AG20443 (cell line): ENCODE measurements at regions not wholly inside any gene's neighbourhood (a gene's known extent, or its start where the extent isn't known, plus 50 kb on each side); places are given as distances from the start of the nearest gene placed in this dataset.
"Not testable (repeated sequence)": the region's sequence is repeated elsewhere in the genome, so short reads cannot be mapped to it uniquely, and the experiment has no call there.

Experiments used
- DNase-seq: peaks from one replicate; pipeline ENCODE4 v3.0.0; 2012; ENCODE audit warnings: low spot score, mixed read lengths

DNA sequence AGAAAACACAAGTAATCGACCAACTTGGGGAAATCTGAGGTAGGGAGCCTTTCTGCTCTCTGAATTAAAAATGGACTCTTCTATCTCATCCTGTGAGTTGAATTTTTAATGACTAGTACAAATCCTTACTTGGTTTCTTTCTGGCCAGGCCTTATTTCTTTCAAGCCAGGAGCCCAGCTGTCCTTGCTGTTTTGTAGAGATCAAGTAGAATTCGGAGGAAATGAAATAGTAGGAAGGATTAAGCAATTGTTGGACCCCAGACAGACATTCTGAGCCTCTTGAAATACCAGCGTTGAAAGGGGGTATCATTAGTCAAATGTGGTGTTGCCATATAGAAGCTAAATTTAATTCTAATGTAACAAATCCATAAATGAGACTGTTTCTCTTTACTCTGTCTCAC lies 53.7 kb upstream of the SMIM15 start:
- no peak for DNase-seq

GRCh38 chr5:61216741-61217140 lies 54.5 kb upstream of the SMIM15 start:
- DNase-seq, result no peak

DNA sequence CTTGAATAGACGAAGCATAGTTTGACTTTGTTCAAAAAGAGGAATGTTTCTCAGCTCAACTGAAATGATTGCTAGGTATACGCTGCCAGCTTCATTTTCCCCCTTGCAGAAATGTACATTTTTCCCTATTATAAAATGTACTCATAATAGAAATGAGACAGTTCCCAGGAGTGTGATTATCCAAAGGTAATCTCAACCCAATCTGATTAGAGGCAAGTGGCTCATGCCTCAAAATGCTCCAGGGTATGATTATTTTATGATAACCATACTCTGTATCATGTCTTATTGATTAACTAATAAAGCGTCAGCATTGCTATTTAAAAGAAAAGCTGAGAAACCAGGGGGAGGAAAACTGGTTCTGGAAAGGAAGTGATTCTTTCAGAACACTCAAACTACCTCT lies 54.9 kb upstream of the SMIM15 start:
- no peak for DNase-seq

DNA sequence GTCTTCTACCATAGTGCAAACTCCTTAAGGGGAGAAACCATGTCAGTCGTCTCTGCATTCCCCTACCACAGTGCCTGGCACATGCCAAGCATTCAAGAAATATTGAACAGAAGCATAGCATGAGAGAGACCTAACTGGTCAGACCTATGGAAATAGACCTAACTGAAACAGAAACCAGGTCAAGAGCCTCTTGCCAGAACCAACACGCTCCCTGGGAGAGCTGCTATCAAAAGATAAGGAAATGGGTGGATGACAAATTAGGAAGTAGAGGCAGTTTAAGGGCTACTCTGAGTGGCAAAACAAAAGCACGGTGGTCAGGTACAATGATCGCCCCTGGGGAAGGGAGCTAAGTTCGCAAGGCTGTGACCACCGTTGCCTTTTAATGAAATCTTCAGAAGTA lies 66.0 kb upstream of the SMIM15 start:
- no peak for DNase-seq

DNA sequence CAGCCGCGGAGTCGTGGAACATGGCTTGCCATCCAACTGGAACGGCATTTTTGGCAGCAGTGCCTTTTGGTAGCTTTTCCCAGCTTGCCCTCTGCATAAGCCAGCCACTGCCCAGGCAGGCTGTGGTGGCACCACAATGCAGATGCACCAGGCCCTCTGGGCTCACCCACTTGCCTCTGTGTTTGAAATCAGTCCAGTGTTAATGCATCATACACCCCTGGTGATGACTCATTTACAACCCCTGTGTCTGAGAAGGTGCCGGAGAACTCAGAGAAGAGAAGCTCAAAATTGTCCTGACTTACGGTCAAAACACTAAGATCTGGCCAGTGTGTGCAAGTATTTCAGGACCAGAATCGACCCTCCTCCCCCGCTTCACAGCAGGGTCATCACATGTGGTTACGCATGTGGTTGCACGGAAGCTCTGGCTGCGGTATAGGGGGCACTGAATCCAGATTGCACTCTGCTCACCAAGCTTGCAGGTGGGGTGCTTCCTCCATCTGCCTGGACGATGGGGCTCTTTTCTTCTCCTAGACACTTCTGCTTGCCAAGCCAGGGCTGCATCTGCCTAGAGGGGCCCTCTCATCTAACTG lies 66.5 kb upstream of the SMIM15 start:
- DNase-seq, result peak; percentile 24

GRCh38 chr5:61229416-61229815 lies 67.1 kb upstream of the SMIM15 start:
- DNase-seq, result no peak

DNA sequence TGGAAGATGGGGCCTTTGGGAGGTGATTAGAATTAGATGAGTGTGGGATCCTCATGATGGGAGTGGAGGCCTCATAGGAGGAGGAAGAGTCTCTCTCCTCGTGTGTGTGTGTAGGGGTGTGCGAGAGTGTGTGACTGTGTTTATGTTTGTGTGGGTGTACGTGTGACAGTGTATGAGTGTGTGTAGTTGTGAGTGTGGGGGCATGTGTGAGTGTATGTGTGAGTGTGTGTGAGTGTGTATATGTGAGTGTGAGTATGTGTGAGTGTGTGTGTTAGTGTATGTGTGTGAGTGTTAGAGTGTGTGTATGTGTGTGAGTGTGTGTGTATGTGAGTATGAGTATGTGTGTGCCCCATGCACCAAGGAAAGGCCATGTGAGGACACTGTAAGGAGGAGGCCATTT lies 68.2 kb upstream of the SMIM15 start:
- DNase-seq, result no peak

DNA sequence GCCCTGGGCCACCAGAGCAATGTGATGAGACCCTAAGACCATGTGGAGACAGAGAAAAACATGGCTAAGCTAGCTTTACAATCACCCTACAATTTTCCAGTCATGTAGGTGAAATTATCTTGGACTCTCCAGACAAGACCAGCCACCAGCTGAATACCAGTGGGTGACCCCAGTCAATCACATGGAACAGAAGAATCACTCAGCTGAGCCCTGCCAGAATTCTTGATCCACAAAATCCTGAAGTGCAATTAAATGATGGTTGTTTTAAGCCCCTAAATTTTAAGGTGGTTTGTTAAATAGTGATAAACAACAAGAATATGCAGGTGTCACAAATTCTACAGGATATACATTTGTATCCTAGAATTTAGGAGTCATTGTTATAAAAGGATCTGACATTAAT lies 69.5 kb upstream of the SMIM15 start:
- DNase-seq, result no peak

DNA sequence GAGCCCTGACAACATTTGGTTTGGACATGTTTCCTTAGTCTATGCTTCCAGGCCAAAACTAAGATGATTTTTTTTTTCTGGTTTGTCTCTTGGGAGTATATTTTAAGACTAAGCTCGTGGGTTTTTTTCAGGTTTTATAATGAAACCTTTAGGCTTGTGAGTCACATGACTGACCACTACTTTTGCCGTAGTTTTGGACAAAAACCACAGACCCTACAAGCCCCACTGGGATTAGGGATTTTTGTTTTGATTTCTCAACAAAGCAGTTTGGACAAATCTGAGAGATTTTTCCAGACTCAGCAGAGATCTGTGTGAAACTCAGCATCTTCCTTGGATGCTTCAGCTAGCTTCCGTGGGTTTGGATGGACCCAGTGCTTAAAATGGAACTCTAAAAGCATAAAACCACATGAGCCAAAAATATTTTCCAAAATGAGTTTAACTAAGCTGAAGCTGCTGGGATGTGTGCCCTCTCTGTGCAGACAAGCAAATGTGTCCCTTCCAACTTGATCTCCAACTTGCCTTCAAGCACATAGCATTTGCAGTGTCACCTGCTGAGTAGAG lies 70.3 kb upstream of the SMIM15 start:
- DNase-seq, result no peak

- DNase-seq, result no peak
Observed at GRCh38 chr5:61234019-61234418, 71.8 kb upstream of the SMIM15 start.

DNA sequence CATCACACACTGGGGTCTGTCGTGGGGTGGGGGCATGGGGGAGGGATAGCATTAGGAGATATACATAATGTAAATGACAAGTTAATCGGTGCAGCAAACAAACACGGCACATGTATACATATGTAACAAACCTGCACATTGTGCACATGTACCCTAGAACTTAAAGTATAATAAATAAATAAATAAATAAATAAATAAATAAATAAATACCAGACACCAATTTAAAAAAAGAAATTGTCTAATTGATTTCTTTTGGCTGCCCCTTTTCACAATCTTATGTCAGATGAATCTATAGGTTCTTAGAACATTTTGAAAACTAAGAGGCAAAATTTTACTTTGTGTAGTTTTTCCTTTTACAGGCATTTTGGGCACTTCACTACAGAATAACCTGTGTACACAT lies 74.4 kb upstream of the SMIM15 start:
- DNase-seq, result not testable (repeated sequence)

- no peak for DNase-seq
Observed at GRCh38 chr5:61245486-61245885, 83.2 kb upstream of the SMIM15 start.

- no peak for DNase-seq
Observed at GRCh38 chr5:61245936-61246335, 83.7 kb upstream of the SMIM15 start.

DNA sequence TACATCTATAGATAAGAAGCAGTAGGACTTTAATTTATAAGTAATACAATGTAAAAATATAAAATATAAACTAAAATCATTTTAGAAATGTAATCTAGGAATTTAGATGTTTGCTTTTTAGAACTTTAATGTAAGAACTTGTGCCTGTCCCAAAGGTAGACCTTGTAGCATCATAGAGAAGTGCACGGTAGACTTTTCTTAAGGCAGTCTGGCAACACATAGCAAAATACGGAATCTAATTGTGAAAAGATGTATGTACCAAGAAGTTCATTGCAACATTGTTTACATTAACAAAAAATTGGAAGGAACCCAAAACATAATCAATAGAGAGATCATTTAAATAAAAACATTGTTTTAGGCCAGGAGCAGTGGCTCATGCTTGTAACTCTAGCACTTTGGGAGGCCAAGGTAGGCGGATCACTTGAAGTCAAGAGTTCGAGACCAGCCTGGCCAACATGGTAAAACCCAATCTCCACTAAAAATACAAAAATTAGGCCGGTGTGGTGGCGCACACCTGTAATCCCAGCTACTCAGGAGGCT lies 84.6 kb upstream of the SMIM15 start:
- DNase-seq, result no peak

- no peak for DNase-seq
Observed at GRCh38 chr5:61251874-61252642, 80.0 kb upstream of the ZSWIM6 start.

DNA sequence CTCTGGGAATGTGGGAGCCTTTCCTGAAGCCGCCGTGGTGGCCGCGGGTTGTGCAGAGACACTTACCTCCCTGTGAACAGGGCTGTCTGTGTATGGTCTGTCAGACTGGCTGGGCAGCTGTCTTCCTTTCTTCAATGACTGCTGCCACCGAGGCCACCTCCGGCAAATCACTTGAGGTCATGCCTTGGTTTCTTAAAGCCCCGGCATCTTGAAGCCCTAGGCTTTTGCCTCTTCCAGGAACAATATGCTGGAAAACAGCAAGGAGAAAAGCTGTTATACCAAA lies 79.5 kb upstream of the ZSWIM6 start:
- DNase-seq, result no peak

DNA sequence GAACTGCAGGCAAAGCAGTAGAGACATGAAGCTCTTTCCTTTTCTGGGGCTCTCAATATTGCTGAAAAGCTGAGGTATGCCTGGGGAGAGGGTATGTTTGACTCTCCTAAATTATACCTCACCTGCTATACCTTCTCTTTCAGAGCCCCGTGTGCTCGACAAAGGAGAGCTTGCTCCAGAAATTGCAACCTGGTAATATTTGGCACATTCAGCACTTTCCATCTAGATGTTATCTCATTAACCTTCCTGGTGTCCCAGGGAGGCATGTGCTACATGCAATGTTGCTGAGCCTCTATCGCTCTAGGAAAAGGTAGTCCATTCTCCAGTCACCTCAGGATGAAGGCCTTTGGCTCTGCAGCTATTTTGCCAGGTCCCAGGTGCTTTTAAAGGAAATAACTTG lies 78.5 kb upstream of the ZSWIM6 start:
- no peak for DNase-seq

GRCh38 chr5:61254969-61255555 lies 77.0 kb upstream of the ZSWIM6 start:
- DNase-seq, result no peak

DNA sequence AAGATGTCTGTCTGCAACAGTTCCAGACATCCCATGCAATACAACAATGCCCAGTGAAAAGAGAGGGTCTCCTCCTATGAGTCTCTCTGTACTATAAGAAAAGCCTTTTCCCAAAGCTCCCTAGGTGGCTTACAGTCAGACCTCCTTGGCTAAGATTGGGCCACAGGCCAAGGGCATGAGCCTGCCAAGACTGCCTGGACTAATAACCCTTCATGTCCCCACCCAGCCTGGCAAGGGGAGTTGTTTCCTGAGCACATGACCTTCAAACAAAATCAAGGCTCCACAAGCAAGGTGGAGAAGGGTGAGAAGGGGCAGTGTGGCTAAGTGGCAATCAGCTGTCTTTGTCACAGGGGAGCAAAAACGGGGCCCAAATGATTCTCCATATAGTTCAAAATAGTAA lies 75.6 kb upstream of the ZSWIM6 start:
- DNase-seq, result no peak

DNA sequence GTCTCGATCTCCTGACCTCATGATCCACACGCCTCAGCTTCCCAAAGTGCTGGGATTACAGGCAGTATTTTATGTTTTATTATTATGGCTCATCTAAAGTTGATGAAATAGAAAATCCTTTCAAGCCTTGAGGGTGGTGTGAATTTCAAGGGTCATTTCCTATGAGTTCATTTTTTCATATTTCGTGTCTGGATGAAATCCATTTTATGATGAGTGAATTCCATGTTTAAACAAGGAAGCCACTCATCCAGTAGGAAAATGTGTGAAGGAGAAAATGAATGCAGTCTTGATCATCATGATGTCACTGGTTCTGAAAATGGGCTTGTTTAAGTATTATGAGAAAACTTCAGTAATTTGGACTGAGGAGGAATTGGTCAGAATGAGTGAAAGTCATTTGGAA lies 74.6 kb upstream of the ZSWIM6 start:
- DNase-seq, result no peak

GRCh38 chr5:61261136-61261535 lies 70.9 kb upstream of the ZSWIM6 start:
- DNase-seq, result no peak

DNA sequence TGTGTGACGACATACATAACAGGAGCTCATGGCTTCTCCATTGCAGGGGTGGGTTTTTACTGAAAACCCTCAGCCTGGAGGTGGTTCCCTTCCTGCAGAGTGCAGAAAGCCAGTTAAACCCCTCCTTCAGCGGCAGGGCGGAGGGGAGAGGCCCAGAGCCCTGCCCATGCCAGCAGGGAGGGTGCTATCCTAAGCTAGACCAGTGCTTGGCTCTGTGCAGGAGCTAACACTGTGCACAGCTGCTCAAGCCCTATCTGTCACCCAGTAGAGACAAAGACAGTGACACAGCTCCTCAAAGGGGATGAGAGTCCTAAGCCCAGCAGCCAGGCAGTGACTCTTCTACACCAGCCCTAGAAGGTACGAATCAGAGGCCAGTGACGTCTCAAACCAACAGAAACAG lies 70.0 kb upstream of the ZSWIM6 start:
- DNase-seq, result no peak

GRCh38 chr5:61263072-61263471 lies 69.0 kb upstream of the ZSWIM6 start:
- DNase-seq, result no peak
